Left forelimb (tissue), 1 donor: ENCODE measurements at regions not wholly inside any gene's neighbourhood (a gene's known extent, or its start where the extent isn't known, plus 50 kb on each side); places are given as distances from the start of the nearest gene placed in this dataset.
"Not testable (repeated sequence)": the region's sequence is repeated elsewhere in the genome, so short reads cannot be mapped to it uniquely, and the experiment has no call there.

ENCODE experiments used
- DNase-seq: peaks from one replicate; pipeline ENCODE4 v3.0.0-alpha.2; 2018; ENCODE audit warnings: low spot score

GRCh38 chr9:113665064-113665463 is 201.5 kb downstream of the RGS3 start:
- peak; percentile 3 for DNase-seq

GRCh38 chr9:113665756-113666155 is 202.2 kb downstream of the RGS3 start:
- peak; percentile 20 for DNase-seq

GRCh38 chr9:113668061-113668460 is 204.5 kb downstream of the RGS3 start:
- no peak for DNase-seq

GRCh38 chr9:113669522-113670115 is 206.1 kb downstream of the RGS3 start:
- DNase-seq = no peak

GRCh38 chr9:113673726-113674125 is 202.4 kb upstream of the ZNF618 start:
- DNase-seq = no peak

- DNase-seq = no peak
Observed at GRCh38 chr9:113674436-113674835, 201.7 kb upstream of the ZNF618 start.

- no peak for DNase-seq
Observed at GRCh38 chr9:113675475-113675941, 200.6 kb upstream of the ZNF618 start.

- no peak for DNase-seq
Observed at GRCh38 chr9:113677057-113677456, 199.1 kb upstream of the ZNF618 start.

GRCh38 chr9:113677569-113677968 is 198.5 kb upstream of the ZNF618 start:
- DNase-seq = no peak

- no peak for DNase-seq
Observed at GRCh38 chr9:113678119-113678858, 197.8 kb upstream of the ZNF618 start.

GRCh38 chr9:113678859-113679256 is 197.3 kb upstream of the ZNF618 start:
- no peak for DNase-seq

- DNase-seq = peak; percentile 81
Observed at GRCh38 chr9:113682297-113682771, 193.8 kb upstream of the ZNF618 start.

- DNase-seq = not testable (repeated sequence)
Observed at GRCh38 chr9:113685636-113686035, 190.5 kb upstream of the ZNF618 start.

- no peak for DNase-seq
Observed at GRCh38 chr9:113687107-113687679, 188.9 kb upstream of the ZNF618 start.

- DNase-seq = no peak
Observed at GRCh38 chr9:113687680-113688371, 188.3 kb upstream of the ZNF618 start.

GRCh38 chr9:113690055-113690740 is 185.9 kb upstream of the ZNF618 start:
- DNase-seq = no peak

- DNase-seq = no peak
Observed at GRCh38 chr9:113692256-113692655, 183.9 kb upstream of the ZNF618 start.

GRCh38 chr9:113694912-113695311 is 181.2 kb upstream of the ZNF618 start:
- DNase-seq = no peak

- no peak for DNase-seq
Observed at GRCh38 chr9:113695440-113695851, 180.7 kb upstream of the ZNF618 start.

GRCh38 chr9:113695901-113696300 is 180.2 kb upstream of the ZNF618 start:
- no peak for DNase-seq

- DNase-seq = no peak
Observed at GRCh38 chr9:113701774-113702755, 174.0 kb upstream of the ZNF618 start.
